GM21737 (cell line): ENCODE measurements at regions not wholly inside any gene's neighbourhood (a gene's known extent, or its start where the extent isn't known, plus 50 kb on each side); places are given as distances from the start of the nearest gene placed in this dataset.

Experiments used
- ATAC-seq: cut with Tn5 transposase; IDR thresholded peaks from one replicate; pipeline ENCODE4 v1.9.1; 2021; ENCODE audit warnings: mild to moderate bottlenecking, moderate library complexity; ENCODE audit not compliant: unreplicated experiment

DNA sequence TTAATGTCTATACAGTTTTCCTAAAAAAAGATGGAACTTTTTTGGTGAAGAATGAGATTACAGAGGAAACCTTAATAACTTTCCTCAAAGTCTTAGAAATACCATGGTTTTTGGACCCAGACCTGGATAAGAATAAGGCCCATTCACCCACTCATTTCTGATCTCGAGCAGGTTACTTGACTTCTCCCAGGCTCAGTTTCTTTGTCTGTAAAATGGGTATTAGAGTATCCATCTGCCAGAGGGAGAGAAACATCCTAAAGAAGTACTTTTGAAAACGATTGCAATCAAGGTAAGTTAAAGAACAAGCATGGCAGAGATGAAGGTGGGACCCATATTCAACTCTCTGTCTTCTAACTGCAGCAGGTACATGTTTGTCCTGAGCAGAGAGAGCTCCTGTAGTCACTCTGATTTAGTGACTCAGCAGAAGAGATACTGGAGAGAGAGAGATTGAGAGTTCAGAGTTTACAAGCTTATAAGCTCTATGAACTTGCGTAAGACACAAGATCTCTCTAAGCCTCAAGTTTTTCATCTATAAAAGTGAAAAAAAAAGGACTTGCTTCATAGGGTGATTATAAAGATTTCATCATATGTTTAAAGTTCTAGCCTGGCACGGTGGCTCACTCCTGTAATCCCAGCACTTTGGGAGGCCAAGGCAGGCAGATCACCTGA lies 379.4 kb upstream of the SGCD start:
- no peak for ATAC-seq

DNA sequence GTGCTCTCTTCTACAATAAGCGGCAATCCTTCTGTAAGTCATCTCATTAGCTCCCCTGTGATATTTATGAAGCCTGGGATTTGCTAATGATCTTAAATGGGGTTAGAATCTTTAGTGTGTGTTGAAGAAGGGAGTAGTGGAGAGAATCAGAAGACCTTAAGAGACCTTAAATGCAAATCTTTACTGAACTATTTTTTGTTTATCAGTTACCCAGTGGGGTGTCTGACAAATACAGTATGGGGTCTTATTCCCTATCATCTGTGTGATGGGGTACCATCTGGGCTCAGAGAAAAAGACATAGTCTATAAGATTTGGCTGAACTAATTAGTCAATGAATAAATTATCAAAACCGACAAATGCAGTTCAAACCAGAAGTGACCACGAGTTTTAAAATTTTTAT lies 378.4 kb upstream of the SGCD start:
- ATAC-seq, result no peak

DNA sequence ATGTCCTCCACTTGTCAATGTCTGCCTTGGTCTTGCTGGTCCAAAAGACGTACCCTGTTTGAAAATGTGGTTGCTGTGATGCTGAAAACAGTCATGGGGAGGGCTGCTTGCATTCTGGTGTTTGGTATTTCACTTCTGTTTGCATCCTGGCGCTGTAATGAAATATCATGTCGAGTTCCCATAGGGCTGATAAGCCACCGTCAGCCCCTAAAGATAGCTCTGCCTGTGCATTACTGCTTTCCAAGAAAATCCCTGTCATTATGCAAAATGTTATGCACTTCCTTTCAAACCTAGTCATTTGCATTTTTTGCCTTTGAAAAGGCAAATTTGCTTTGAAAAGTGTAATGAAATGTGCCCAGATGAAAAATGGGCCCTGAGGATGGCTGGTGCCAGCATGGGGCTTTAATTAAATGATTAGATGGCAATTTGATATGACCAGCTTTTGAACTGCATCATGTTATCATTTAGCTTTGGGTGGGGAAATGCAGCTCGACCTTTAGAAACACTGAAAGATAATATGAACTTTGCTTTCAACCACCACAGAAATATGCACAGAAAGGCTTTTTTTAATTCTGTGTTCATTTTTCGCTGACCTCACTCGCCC lies 374.4 kb upstream of the SGCD start:
- no peak for ATAC-seq

DNA sequence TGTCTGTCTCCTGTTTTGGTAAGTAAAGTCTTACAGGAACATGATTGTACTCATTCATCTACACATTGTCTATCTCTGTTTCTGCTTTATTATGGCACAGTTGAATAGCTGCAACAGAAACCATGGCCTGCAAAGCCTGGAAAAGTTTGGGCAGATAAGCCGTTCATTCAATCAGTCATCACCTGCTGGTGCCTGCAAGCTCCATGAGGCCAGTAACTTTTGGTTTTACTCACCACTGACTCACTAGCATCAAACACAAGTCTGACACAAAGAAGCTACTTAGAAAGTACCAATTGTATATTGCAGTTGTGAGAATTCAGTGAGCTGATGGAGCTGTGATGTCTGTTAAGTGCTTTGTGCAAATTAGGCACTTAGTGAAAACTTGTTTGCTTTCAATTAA lies 373.6 kb upstream of the SGCD start:
- ATAC-seq, result no peak

DNA sequence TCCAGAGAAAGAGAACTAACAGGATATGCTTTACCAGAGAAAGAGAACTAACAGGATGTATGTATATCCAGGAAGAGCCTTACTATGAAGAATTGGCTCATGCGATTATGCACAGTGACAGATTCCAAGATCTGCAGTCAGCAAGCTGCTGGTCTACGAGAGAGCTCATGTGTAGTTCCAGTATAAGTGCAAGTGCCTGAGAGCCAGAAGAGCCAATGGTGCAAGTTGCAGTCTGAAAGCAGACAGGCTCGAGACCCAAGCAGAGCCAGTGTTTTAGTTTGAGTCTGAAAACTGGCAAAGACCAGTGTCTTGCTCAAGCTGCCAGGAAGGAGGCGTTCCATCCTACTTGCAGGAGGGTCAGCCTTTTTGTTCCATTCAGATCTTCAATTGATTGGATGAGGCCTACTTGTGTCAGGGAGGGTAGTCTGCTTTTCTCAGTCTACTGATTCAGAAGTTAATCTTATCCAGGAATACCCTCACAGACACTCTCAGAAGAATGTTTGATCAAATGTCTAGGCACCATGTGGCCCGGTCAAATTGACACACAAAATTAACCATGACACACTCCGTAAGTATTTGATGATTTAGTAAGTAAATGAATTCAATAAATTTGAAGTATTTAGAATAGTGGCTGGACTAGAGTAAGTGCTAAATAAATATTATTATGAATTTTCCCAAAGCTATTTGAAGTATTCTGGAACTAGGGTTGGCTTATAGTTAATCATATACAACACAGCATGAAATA lies 372.1 kb upstream of the SGCD start:
- ATAC-seq, result no peak

DNA sequence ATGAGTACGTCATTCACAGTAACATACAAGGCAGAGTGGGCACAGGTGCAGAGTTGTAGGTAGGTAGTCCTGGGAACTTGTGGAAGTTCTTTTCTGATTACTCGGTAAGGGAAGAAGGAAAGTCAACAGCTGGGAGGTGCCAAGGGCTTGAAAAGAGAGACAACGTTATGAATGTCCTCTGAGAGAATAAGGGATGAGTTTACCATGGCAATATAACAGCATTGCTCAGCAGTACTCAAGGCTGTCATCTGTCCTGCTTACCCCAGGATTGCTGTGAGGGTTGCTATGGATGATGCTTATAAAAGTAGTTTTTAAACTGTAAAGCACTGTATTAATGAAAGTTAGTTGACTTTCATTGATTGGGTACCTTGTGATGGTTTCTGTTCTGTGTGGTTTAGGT lies 369.1 kb upstream of the SGCD start:
- ATAC-seq, result no peak

DNA sequence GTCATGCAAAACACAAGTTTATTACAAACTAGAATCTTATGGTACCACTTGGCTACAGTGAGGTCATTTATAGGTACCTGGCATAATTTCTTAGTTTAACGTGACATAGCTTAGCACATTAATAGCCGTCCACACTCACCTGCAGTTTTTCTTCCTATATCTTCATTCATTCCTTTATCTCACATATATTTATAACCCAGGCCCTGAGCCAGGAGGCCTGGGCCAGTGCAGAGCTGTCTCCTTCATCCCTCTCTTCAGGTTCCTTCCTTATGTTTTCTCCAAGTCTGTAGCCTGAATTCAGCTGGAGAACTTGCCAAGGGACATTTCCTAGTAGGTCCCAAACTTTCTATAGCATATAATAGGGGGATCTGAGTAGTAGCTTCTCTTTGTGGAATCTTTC lies 367.9 kb upstream of the SGCD start:
- no peak for ATAC-seq

DNA sequence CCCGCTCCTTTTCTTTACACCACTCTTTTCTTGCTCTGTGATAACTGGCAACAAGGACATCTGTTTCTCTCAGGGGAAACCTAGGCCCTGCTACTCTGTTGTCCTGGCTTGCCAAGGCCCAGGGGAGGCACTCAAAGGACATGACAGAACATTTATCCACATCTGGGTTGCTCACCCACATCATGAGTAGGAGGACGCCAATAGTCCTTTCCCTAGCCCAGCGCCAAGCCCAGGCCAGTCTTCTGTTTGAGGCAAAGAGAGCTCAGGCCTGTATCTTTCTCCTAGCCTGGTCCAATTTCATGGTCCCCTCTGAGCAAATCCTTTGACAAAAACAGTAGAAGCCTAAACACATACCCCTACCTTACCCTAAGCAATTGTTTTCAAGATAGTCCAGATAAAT lies 366.8 kb upstream of the SGCD start:
- no peak for ATAC-seq

DNA sequence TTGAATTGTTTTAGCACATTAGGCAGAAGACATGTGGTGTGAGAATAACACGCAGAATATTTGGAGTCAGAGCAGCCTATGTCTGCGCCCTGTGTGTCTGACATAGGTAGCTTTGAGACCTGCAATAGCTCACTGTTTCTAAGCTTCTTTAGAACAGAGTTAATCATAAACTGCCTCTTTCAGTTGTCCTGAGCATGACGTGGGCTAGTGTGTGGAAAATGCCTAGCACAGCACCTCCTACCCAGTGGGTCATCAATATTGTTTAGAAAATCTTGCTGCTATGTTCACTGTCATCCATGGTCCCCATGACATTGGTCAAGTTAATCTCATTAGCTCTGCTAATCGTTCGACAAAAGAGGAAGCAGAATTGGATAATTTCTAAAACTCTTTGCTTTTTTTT lies 357.4 kb upstream of the SGCD start:
- ATAC-seq, result no peak

DNA sequence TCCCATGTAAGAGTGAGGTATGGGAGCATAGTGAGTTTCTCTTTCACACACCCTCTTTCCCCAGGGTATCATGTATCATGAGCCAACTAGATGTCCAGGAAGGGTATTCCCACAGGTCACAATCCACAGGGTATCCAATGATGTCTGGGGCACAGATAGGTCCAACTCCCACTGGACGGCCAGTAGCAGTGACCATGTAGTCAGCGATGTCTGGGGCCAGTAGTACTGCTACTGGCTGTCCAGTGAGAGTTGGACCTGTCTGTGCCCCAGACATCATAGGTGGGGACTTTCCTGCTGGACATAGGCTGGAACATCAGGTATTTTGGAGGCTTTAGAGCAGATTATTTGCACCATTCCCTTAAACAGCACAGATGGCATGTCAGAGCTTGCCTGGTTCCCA lies 352.6 kb upstream of the SGCD start:
- ATAC-seq, result no peak

DNA sequence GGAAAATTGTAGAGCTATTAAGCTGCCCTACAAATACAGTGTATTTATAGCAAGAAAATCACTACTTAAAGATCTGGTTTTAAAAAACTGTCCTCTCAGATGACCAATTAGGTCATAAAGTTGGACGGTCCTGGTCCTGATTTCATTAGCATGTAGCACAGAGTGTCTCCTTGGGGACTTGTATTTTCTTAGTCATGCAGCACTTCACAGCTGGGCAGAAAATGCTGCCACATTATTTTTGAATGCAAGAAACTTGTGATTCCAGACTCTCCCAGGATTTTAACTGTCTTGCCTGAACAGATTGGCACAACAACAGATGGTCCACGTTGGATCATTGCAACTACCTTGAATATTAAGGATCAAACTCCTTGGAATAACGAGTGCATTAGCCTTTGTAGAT lies 348.1 kb upstream of the SGCD start:
- ATAC-seq, result no peak

DNA sequence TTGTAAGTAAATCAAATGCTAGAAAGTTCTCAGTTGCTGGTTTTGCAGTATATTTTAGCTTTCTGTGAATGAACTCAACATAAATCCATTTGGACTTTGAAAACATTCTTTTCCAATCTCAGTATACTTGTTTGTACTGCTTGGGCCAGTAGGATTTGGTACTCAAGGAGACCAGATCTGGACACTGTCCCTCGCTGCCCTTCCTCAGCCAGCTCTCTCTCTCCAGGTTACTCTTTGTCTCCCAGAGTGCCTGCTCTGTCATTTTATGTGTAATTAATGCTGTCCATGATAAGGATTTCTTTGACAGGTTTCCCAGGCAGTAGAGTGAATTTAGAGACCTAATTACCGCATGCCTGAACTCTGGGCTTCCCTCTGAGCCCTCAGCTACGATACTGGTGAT lies 344.6 kb upstream of the SGCD start:
- no peak for ATAC-seq

DNA sequence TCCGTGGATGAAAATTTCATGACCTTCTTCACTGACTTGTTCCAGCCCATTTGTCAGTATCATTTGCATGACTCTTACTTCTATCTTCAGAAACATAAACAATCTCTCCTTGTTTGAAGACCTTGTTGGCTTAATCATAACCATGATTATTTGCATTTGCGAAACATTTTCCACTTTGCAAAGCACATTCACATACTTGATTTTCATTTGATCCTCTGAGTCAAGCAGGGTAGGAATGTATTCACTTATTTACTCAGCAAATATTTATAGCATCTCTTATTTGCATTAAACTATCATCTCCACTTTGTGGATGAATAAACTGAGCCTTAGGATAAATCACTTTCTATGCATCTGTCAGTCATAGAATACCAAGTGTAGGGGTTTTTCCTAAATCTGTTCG lies 343.0 kb upstream of the SGCD start:
- ATAC-seq, result no peak

DNA sequence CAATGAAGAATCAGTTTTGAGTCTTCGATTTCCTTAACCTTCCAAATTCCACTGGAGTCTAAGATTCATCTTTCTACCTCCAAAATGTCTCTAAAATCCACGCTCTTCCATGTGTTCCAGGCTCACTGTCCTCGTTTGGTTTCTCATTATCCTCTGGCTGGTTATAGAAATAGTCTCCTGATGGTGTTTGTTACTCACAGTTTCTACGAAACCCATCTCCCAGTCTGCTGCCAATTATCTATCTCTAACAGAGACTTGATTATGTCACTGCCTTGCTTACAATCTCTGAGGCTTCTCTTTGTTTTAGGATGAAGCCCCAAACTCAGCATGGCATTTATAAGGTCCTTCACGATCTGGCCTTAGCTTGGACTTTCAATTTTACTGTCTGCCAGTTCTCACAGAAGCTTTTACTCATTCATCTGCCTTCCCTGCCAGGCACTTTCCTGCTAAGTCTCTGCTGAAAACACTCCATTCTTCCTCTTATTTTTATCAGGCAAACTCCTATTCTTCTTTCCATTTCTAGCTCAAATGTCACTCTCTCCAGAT lies 339.6 kb upstream of the SGCD start:
- ATAC-seq, result no peak

DNA sequence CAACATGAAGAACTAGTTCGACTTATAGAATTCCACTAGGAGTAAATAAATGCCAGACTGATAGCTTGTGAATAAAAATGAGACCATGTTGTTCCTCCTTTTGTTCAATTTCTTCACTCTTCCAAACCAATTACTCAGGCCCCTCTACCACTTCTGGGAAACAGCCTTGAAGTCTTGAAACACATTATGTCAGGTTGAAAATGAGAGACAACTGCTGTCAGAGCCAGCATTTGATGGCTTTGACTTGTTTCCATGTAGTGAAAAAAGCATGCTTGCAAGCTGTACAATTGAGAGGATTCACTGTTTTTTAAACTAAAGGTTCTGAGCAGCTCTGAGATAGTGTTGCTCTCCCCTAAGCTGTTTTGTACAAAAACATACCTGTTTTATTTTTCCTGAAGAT lies 337.1 kb upstream of the SGCD start:
- ATAC-seq, result no peak

DNA sequence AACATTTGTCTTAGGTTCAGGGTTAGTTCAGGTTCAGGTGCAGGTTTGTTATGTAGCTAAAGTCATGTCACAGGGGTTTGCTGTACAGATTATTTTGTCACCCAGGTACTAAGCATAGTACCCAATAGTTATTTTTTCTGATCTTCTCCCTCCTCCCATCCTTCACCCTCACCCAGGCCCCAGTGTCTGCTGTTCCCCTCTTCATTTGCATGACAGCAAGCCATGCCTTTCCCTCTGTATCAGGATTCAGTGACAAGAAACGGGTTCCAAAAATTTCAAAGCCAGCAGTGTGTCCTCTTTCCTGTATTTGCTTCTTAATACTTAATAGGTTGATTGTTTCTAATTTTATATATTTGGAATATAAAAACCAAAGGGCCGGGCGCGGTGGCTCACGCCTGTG lies 330.8 kb upstream of the SGCD start:
- ATAC-seq, result no peak

DNA sequence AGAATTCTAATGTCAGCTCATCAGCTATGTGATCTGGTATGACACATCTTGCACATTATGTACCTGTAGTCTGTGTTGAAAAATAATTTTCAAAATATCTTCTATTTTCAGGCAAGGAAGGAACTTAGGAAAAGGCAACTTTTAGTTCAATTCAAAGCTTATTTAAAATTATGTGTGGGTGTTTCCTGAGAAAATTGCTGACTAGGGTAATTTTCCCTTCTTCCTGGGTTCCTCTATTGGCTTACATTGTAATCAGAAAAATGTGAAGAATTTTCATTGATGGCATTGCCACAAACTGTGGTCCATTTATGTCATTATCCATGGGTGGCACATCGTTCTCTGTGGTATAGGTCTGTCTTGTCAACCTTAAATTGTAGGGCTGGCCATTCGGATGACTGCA lies 328.7 kb upstream of the SGCD start:
- no peak for ATAC-seq

DNA sequence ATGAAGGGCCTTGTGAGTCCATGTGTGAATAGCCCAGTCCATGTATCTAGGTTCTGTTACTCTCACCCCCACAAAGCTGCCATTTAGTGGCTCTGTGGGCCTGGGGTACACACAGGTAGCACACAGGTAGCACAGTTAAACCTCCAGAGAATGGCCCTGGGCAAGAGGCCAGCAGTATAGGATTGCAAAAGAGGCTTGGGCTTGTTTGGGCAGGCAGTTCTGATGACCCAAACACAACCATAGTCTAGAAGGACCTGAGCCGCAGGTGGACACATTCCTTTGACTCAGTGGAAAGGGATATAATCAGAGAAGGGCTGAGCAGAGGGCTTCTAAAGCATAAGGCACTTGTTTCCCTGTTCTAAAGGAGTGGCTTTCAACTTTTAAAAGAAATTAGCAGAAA lies 326.8 kb upstream of the SGCD start:
- no peak for ATAC-seq

DNA sequence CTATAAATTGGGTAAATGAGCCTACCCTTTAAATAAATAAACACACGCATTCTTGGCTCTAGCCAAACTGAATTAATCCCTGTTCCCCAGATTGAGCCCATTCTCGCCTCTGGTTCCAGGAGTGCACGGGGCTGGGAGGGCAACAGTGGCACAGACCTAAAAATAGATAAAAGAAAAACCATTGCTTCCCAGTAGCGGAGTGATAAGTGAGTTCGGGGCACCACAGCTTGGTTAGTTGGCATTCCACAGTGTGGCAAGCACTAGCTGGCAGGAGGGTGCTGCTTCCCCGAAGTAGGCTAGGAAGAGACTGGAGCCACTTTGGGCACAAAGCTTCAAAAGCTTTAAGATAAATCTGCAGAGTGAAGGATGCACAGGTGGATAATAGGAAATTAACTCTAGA lies 322.2 kb upstream of the SGCD start:
- no peak for ATAC-seq

DNA sequence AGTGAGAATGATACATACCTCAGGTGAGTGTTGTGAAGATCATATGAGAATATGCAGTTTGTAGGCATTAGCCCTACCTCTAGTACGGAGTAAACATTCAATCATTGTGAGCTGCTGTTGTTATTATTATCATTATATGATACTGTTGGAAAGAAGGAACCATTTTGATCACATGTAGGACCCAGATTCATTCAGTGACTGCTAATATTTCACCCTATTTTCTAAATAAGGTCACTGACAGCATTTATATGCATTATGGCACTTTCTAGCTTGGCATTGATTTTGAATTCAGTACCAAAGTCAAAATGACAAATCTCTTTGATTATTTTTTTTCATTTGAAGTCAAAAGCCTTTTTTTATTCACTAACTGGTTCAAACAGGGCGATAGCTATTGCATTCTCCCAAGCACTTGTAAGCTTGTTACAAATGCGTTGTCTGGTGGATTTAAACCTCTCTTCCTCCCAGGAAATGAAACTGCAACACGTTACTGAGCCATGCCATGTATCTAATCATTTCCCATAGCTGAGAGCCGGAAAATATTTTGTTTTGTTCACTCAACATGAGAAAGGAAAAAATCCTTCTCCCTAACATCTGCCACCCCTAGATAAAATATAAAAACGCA lies 320.8 kb upstream of the SGCD start:
- no peak for ATAC-seq

DNA sequence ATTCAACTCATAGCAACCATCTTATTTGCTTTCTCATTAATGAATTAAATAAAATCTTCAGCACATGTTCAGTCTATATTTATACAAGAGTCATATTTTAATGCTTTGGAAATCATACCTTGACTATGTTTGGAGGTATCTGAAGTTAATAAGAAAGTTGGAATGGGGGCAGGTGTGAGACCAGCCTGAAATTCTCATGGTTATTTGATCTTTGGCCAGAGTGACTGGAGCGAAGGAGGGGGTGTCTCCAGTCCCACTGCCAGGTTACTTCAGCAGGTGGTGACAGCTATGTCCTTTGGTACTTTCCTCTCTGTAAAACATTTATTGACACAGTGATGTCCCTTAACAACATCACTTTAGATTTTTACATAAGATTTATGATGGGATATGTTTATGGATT lies 318.1 kb upstream of the SGCD start:
- no peak for ATAC-seq

DNA sequence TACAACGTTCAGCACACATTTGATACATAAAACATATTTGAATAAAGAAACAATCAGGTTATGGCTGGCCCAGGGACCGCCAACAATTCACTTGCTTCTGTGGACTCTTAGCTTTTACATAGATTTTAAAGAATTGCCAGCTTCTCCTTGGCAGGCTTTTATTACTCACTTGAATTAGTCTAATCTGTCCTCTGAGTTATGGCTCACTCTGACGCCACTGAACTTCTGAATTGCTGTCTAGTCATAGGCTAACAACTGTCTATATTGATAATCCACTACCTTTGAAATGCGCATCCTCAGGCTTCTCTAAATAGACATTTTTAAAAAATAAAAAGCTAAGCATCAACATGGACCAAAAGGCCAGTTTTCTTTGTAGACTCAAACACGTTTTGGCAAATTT lies 317.4 kb upstream of the SGCD start:
- ATAC-seq, result no peak
